ENCODE measurements at regions not wholly inside any gene's neighbourhood (a gene's known extent, or its start where the extent isn't known, plus 50 kb on each side); places are given as distances from the start of the nearest gene placed in this dataset.
"Not testable (repeated sequence)": the region's sequence is repeated elsewhere in the genome, so short reads cannot be mapped to it uniquely, and the experiment has no call there.

- Histone ChIP-seq H3K27ac (no peak overlapping the region), H3K36me3 (no peaks in the 10 kb centered on the region), H3K9me3 (no peaks in the 10 kb centered on the region), H3K4me1 (no peaks in the 10 kb centered on the region), H3K27me3 (no peaks in the 10 kb centered on the region), H3K4me3 (no peak overlapping the region)
- intact Hi-C loops (cut with DNase I), result no loop called here
- no peak for ATAC-seq
- TF ChIP-seq CTCF (IDR thresholded peaks at IDR 0.05), result no peak
- no peak for DNase-seq
Measured at GRCh38 chr2:167749016-167749415, 498.4 kb downstream of the STK39 start.

GRCh38 chr2:167748536-167748935 is 498.9 kb downstream of the STK39 start:
- no peak for DNase-seq
- no peaks in the 10 kb centered on the region for H3K36me3 ChIP-seq
- H3K9me3 ChIP-seq, result no peaks in the 10 kb centered on the region
- H3K27ac ChIP-seq, result no peak overlapping the region
- no peak overlapping the region for H3K4me3 ChIP-seq
- no peaks in the 10 kb centered on the region for H3K27me3 ChIP-seq
- ATAC-seq, result no peak
- intact Hi-C loops (cut with DNase I), result no loop called here
- no peak for TF ChIP-seq CTCF (IDR thresholded peaks at IDR 0.05)
- H3K4me1 ChIP-seq, result no peaks in the 10 kb centered on the region

- Histone ChIP-seq H3K9me3 (no peaks in the 10 kb centered on the region), H3K4me1 (no peaks in the 10 kb centered on the region), H3K27ac (no peak overlapping the region), H3K36me3 (no peaks in the 10 kb centered on the region), H3K4me3 (no peak overlapping the region), H3K27me3 (no peaks in the 10 kb centered on the region)
- ATAC-seq, result no peak
- DNase-seq, result no peak
- TF ChIP-seq CTCF (IDR thresholded peaks at IDR 0.05), result no peak
- intact Hi-C loops (cut with DNase I), result no loop called here
Measured at GRCh38 chr2:167745667-167746066, 501.7 kb downstream of the STK39 start.

- H3K27me3 ChIP-seq; ATAC-seq; H3K4me1 ChIP-seq; H3K9me3 ChIP-seq; H3K36me3 ChIP-seq; intact Hi-C loops (cut with DNase I); DNase-seq; H3K4me3 ChIP-seq; H3K27ac ChIP-seq: not testable (repeated sequence)
Measured at GRCh38 chr2:167739921-167740320, 507.5 kb downstream of the STK39 start.

- intact Hi-C loops (cut with DNase I), result no loop called here
- TF ChIP-seq CTCF (IDR thresholded peaks at IDR 0.05), result no peak
- no peak for ATAC-seq
Measured at GRCh38 chr2:167733747-167734146, 513.6 kb downstream of the STK39 start.

GRCh38 chr2:167732326-167732725 is 515.1 kb downstream of the STK39 start:
- H3K36me3 ChIP-seq, result no peaks in the 10 kb centered on the region
- no peak overlapping the region for H3K27ac ChIP-seq
- no peak overlapping the region for H3K4me3 ChIP-seq
- H3K27me3 ChIP-seq, result no peaks in the 10 kb centered on the region
- DNase-seq, result no peak
- TF ChIP-seq CTCF (IDR thresholded peaks at IDR 0.05), result no peak
- intact Hi-C loops (cut with DNase I), result no loop called here
- no peaks in the 10 kb centered on the region for H3K9me3 ChIP-seq
- ATAC-seq, result no peak
- H3K4me1 ChIP-seq, result no peaks in the 10 kb centered on the region

More at GRCh38 chr2:167733747-167734146, 513.6 kb downstream of the STK39 start:
- Histone ChIP-seq H3K4me1 (no peaks in the 10 kb centered on the region), H3K36me3 (no peaks in the 10 kb centered on the region), H3K27ac (no peak overlapping the region), H3K9me3 (no peaks in the 10 kb centered on the region), H3K27me3 (no peaks in the 10 kb centered on the region), H3K4me3 (no peak overlapping the region)
- DNase-seq, result no peak
